ENCODE measurements at regions not wholly inside any gene's neighbourhood (a gene's known extent, or its start where the extent isn't known, plus 50 kb on each side); places are given as distances from the start of the nearest gene placed in this dataset.

- no peaks in the 10 kb centered on the region for H3K79me2 ChIP-seq
- no peaks in the 10 kb centered on the region for H3K9me3 ChIP-seq (ENCODE audit: control insufficient read depth, low read length)
- no peaks in the 10 kb centered on the region for H3K27me3 ChIP-seq (ENCODE audit: control insufficient read depth, insufficient read depth, low read length)
- H3K9ac ChIP-seq = no peak overlapping the region
- no peak overlapping the region for H3K27ac ChIP-seq
- H3K4me2 ChIP-seq (ENCODE audit: low read length) = no peak overlapping the region
- TF ChIP-seq CTCF (IDR thresholded peaks at IDR 0.05) = no peak
- H2AFZ ChIP-seq = no peak overlapping the region
- no peaks in the 10 kb centered on the region for H3K36me3 ChIP-seq (ENCODE audit: control insufficient read depth, insufficient read depth, low read length)
- H3K4me3 ChIP-seq (ENCODE audit: low read depth, low read length) = no peak overlapping the region
- H3K4me1 ChIP-seq = no peaks in the 10 kb centered on the region
Measured at GRCh38 chr2:136210822-136211221, 92.9 kb upstream of the CXCR4 start.

- H3K4me3 ChIP-seq (ENCODE audit: low read depth, low read length) = no peak overlapping the region
- H3K27me3 ChIP-seq (ENCODE audit: control insufficient read depth, insufficient read depth, low read length) = no peaks in the 10 kb centered on the region
- no peak overlapping the region for H3K9ac ChIP-seq
- H3K4me1 ChIP-seq = no peaks in the 10 kb centered on the region
- no peak overlapping the region for H3K27ac ChIP-seq
- H3K36me3 ChIP-seq (ENCODE audit: control insufficient read depth, insufficient read depth, low read length) = no peaks in the 10 kb centered on the region
- no peaks in the 10 kb centered on the region for H3K9me3 ChIP-seq (ENCODE audit: control insufficient read depth, low read length)
- H3K79me2 ChIP-seq = no peaks in the 10 kb centered on the region
- no peak overlapping the region for H3K4me2 ChIP-seq (ENCODE audit: low read length)
- no peak for TF ChIP-seq CTCF (IDR thresholded peaks at IDR 0.05)
- H2AFZ ChIP-seq = no peak overlapping the region
Measured at GRCh38 chr2:136210455-136210805, 92.5 kb upstream of the CXCR4 start.

- TF ChIP-seq CTCF (IDR thresholded peaks at IDR 0.05) = no peak
- Histone ChIP-seq H3K4me3 (ENCODE audit: low read depth, low read length) (no peak overlapping the region), H2AFZ (no peak overlapping the region), H3K9ac (no peak overlapping the region), H3K36me3 (ENCODE audit: control insufficient read depth, insufficient read depth, low read length) (no peaks in the 10 kb centered on the region), H3K27ac (no peak overlapping the region), H3K4me2 (ENCODE audit: low read length) (no peak overlapping the region), H3K79me2 (no peaks in the 10 kb centered on the region), H3K4me1 (no peaks in the 10 kb centered on the region), H3K27me3 (ENCODE audit: control insufficient read depth, insufficient read depth, low read length) (no peaks in the 10 kb centered on the region), H3K9me3 (ENCODE audit: control insufficient read depth, low read length) (no peaks in the 10 kb centered on the region)
Measured at GRCh38 chr2:136209561-136210454, 91.9 kb upstream of the CXCR4 start.

GRCh38 chr2:136208682-136209420, 90.9 kb upstream of the CXCR4 start:
- Histone ChIP-seq H3K4me1 (no peaks in the 10 kb centered on the region), H3K9ac (no peak overlapping the region), H3K4me3 (ENCODE audit: low read depth, low read length) (no peak overlapping the region), H3K9me3 (ENCODE audit: control insufficient read depth, low read length) (no peaks in the 10 kb centered on the region), H2AFZ (no peak overlapping the region), H3K27me3 (ENCODE audit: control insufficient read depth, insufficient read depth, low read length) (no peaks in the 10 kb centered on the region), H3K79me2 (no peaks in the 10 kb centered on the region), H3K36me3 (ENCODE audit: control insufficient read depth, insufficient read depth, low read length) (no peaks in the 10 kb centered on the region), H3K27ac (no peak overlapping the region), H3K4me2 (ENCODE audit: low read length) (no peak overlapping the region)
- TF ChIP-seq CTCF (IDR thresholded peaks at IDR 0.05) = no peak

Measured in parathyroid adenoma (tissue), 2 donors.